ENCODE measurements at regions not wholly inside any gene's neighbourhood (a gene's known extent, or its start where the extent isn't known, plus 50 kb on each side); places are given as distances from the start of the nearest gene placed in this dataset.

- TF ChIP-seq KDM5A (IDR thresholded peaks at IDR 0.05), result no peak
- no peak for TF ChIP-seq BHLHE40 (IDR thresholded peaks at IDR 0.05; ENCODE audit: low read depth, low read length)
- TF ChIP-seq ZNF302 (CRISPR knock-in tag; IDR thresholded peaks at IDR 0.05), result no peak
- TF ChIP-seq ELK1 (IDR thresholded peaks at IDR 0.05; ENCODE audit: low read depth, low read length), result no peak
- no peak for TF ChIP-seq HES2 (IDR thresholded peaks at IDR 0.05)
Observed at GRCh38 chr6:167662881-167663205, 163.9 kb upstream of the AFDN start (continued).

- 47% methylated on average over 4 of the region's 4 CpGs for WGBS (ENCODE audit: missing lambda C conversion rate)
- no peak for DNase-seq (ENCODE audit: low read depth in 1 of 2, low spot score in 1 of 2)
- Histone ChIP-seq H3K4me3 (no peak overlapping the region), H3K4me1 (no peaks in the 10 kb centered on the region), H3K9me3 (no peaks in the 10 kb centered on the region), H3K4me2 (no peak overlapping the region), H3K27ac (no peak overlapping the region)
- FAIRE-seq, result no peak
- CTCF ChIA-PET, result no interaction called here
- no peak for ATAC-seq
- POLR2A ChIA-PET, result no interaction called here
- TF ChIP-seq GATA3 (IDR thresholded peaks at IDR 0.05; ENCODE audit: borderline replicate concordance) (no peak), HOXA7 (CRISPR knock-in tag; IDR thresholded peaks at IDR 0.05) (no peak), FOSL2 (IDR thresholded peaks at IDR 0.05) (no peak), FOSL2 (CRISPR knock-in tag; IDR thresholded peaks at IDR 0.05) (no peak)
Observed at GRCh38 chr6:167663316-167663715, 163.4 kb upstream of the AFDN start.

GRCh38 chr6:167663784-167664443 is 162.8 kb upstream of the AFDN start:
- ATAC-seq (no peak), FAIRE-seq (no peak), DNase-seq (ENCODE audit: low read depth in 1 of 2, low spot score in 1 of 2) (no peak)
- POLR2A ChIA-PET, result no interaction called here
- no peak for TF ChIP-seq CEBPB (IDR thresholded peaks at IDR 0.05)
- TF ChIP-seq HOXB5 (CRISPR knock-in tag; IDR thresholded peaks at IDR 0.05), result no peak
- no peak for TF ChIP-seq FOSL2 (IDR thresholded peaks at IDR 0.05)
- no peak for TF ChIP-seq FOSL2 (CRISPR knock-in tag; IDR thresholded peaks at IDR 0.05)
- no peak for TF ChIP-seq RARB (CRISPR knock-in tag; IDR thresholded peaks at IDR 0.05)
- TF ChIP-seq KDM5A (IDR thresholded peaks at IDR 0.05), result no peak
- TF ChIP-seq BHLHE40 (IDR thresholded peaks at IDR 0.05; ENCODE audit: low read depth, low read length), result no peak
- no peak for TF ChIP-seq HOXA7 (CRISPR knock-in tag; IDR thresholded peaks at IDR 0.05)
- TF ChIP-seq CBX8 (IDR thresholded peaks at IDR 0.05), result no peak
- no peak for TF ChIP-seq HDAC2 (IDR thresholded peaks at IDR 0.05)
- TF ChIP-seq MAFK (IDR thresholded peaks at IDR 0.05; ENCODE audit: partially characterized antibody), result no peak
- no peak for TF ChIP-seq ESRRA (IDR thresholded peaks at IDR 0.05; ENCODE audit: borderline replicate concordance, low read length)
- no peak for TF ChIP-seq SREBF2 (IDR thresholded peaks at IDR 0.05)
- no peak for TF ChIP-seq BCL3 (IDR thresholded peaks at IDR 0.05)
- TF ChIP-seq TP53 (CRISPR knock-in tag; IDR thresholded peaks at IDR 0.05), result no peak
- Histone ChIP-seq H3K9me3 (no peaks in the 10 kb centered on the region), H3K27ac (no peak overlapping the region), H3K4me2 (no peak overlapping the region), H3K4me3 (no peak overlapping the region), H3K4me1 (no peaks in the 10 kb centered on the region)
- CTCF ChIA-PET, result no interaction called here
- WGBS (ENCODE audit: missing lambda C conversion rate), result 58% methylated on average over 22 of the region's 24 CpGs

- TF ChIP-seq MAX (IDR thresholded peaks at IDR 0.05) (no peak), POLR2A (IDR thresholded peaks at IDR 0.05; ENCODE audit: low read length) (no peak), FOXS1 (CRISPR knock-in tag; IDR thresholded peaks at IDR 0.05) (no peak), KDM5A (IDR thresholded peaks at IDR 0.05) (no peak), CHD2 (IDR thresholded peaks at IDR 0.05; ENCODE audit: low read length, partially characterized antibody) (no peak), ATOH8 (CRISPR knock-in tag; IDR thresholded peaks at IDR 0.05; ENCODE audit: low read depth) (no peak)
- ChIA-PET CTCF (no interaction called here), POLR2A (no interaction called here)
- Histone ChIP-seq H3K4me1 (no peaks in the 10 kb centered on the region), H3K4me3 (no peak overlapping the region), H3K9me3 (no peaks in the 10 kb centered on the region), H3K4me2 (no peak overlapping the region), H3K27ac (no peak overlapping the region)
- no peak for DNase-seq (ENCODE audit: low read depth in 1 of 2, low spot score in 1 of 2)
- no peak for FAIRE-seq
- WGBS (ENCODE audit: missing lambda C conversion rate), result 49% methylated on average over 15 of the region's 15 CpGs
- ATAC-seq, result no peak
Observed at GRCh38 chr6:167664678-167665660, 161.7 kb upstream of the AFDN start.
